ENCODE measurements at regions not wholly inside any gene's neighbourhood (a gene's known extent, or its start where the extent isn't known, plus 50 kb on each side); places are given as distances from the start of the nearest gene placed in this dataset.

GRCh38 chr12:25699454-25699853 is 146.4 kb upstream of the LMNTD1 start:
- TF ChIP-seq, protein P1, sequence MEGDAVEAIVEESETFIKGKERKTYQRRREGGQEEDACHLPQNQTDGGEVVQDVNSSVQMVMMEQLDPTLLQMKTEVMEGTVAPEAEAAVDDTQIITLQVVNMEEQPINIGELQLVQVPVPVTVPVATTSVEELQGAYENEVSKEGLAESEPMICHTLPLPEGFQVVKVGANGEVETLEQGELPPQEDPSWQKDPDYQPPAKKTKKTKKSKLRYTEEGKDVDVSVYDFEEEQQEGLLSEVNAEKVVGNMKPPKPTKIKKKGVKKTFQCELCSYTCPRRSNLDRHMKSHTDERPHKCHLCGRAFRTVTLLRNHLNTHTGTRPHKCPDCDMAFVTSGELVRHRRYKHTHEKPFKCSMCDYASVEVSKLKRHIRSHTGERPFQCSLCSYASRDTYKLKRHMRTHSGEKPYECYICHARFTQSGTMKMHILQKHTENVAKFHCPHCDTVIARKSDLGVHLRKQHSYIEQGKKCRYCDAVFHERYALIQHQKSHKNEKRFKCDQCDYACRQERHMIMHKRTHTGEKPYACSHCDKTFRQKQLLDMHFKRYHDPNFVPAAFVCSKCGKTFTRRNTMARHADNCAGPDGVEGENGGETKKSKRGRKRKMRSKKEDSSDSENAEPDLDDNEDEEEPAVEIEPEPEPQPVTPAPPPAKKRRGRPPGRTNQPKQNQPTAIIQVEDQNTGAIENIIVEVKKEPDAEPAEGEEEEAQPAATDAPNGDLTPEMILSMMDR (IDR thresholded peaks at IDR 0.05; ENCODE audit: low read depth, low read length, missing input control): no peak
- TF ChIP-seq TAF1 (conservative IDR thresholded peaks at IDR 0.05) (no peak), JUND (IDR thresholded peaks at IDR 0.05) (no peak), EGR1 (IDR thresholded peaks at IDR 0.05; ENCODE audit: low read depth in 2 of 2) (no peak)

Data from liver (tissue), 3 donors.